GM12878 (cell line): ENCODE measurements at regions not wholly inside any gene's neighbourhood (a gene's known extent, or its start where the extent isn't known, plus 50 kb on each side); places are given as distances from the start of the nearest gene placed in this dataset.
A peak's percentile ranks its signal among the peaks of the same experiment; 100 is the strongest.

Experiments used
- ATAC-seq: fragments of 200-7000 bp; cut with Tn5 transposase; 3 replicates; pipeline ENCODE4 v1.9.1; 2020; ENCODE audit warnings: mild to moderate bottlenecking, moderate library complexity
- BruUV-seq: library from RNA; stranded (reverse); fragments of 400-500 nt; replicated peaks from 2 replicates; lab custom pipeline; 2021; lab: Mats Ljungman, UMichigan
- CTCF ChIA-PET: fragments of 300-600 bp; sonication (Branson Sonifier 250); formaldehyde crosslinking; extraction: SDS; loops from one replicate; lab custom pipeline; 2021; ENCODE audit warnings: inconsistent platforms; lab: Yijun Ruan, JAX
- POLR2A ChIA-PET: fragments of 350-600 bp; formaldehyde crosslinking; extraction: SDS; loops from one replicate; lab custom pipeline; 2021; ENCODE audit warnings: inconsistent platforms; lab: Charles Lee
- RAD21 ChIA-PET: fragments of 300-600 bp; sonication (Branson Sonifier 250); formaldehyde crosslinking; loops from one replicate; lab custom pipeline; 2023; ENCODE audit warnings: antibody characterized with exemption; ENCODE audit not compliant: unreplicated experiment; lab: Charles Lee
- SMC1A ChIA-PET: fragments of 300-600 bp; sonication (Branson Sonifier 250); formaldehyde crosslinking; loops from one replicate; lab custom pipeline; 2023; ENCODE audit not compliant: unreplicated experiment, uncharacterized antibody; lab: Charles Lee
- DNase-seq: peaks from one replicate; pipeline ENCODE4 v3.0.0-alpha.2; 2011; ENCODE audit warnings: low read depth, low spot score
- FAIRE-seq: peaks from 3 replicates; lab custom pipeline; 2011; peaks lifted over from hg19 to GRCh38; lab: Jason Lieb, UNC
- H2AFZ ChIP-seq: 2 replicates; pipeline ENCODE4 v1.6.0; 2011; ENCODE audit warnings: low read depth, low read length, control low read depth; ENCODE audit not compliant: control insufficient read depth
- H3K27ac ChIP-seq: 2 replicates; pipeline ENCODE4 v1.5.1; 2011; ENCODE audit warnings: control low read depth; ENCODE audit not compliant: control insufficient read depth, insufficient read depth
- H3K27me3 ChIP-seq, 2 experiments: replicated peaks in 1 of 2; 2 replicates each; pipeline versions ENCODE4 v1.6.0 to v1.6.1; 2011; ENCODE audit warnings: low read length in 1 of 2; ENCODE audit not compliant: control insufficient read depth in 2 of 2, insufficient read depth in 2 of 2
- H3K36me3 ChIP-seq, 2 experiments: 2 replicates each; pipeline ENCODE4 v1.5.1; 2011; ENCODE audit warnings: low read length in 1 of 2; ENCODE audit not compliant: control insufficient read depth in 2 of 2, insufficient read depth in 2 of 2
- H3K4me1 ChIP-seq: 2 replicates; pipeline ENCODE4 v1.6.1; 2011; ENCODE audit warnings: mild to moderate bottlenecking, low read length, moderate library complexity, mixed read lengths; ENCODE audit not compliant: control insufficient read depth, insufficient read depth
- H3K4me2 ChIP-seq: 2 replicates; pipeline ENCODE4 v1.6.0; 2011; ENCODE audit warnings: control low read depth; ENCODE audit not compliant: control insufficient read depth, insufficient read depth
- H3K4me3 ChIP-seq: fragments of 200-600 bp; sonication (generic); 2 replicates; pipeline ENCODE4 v1.5.1; 2016
- H3K79me2 ChIP-seq: 2 replicates; pipeline ENCODE4 v1.6.0; 2011; ENCODE audit warnings: low read length; ENCODE audit not compliant: control insufficient read depth, insufficient read depth
- H3K9ac ChIP-seq: 2 replicates; pipeline ENCODE4 v1.8.0; 2011; ENCODE audit warnings: low read length, control low read depth, mixed read lengths; ENCODE audit not compliant: control insufficient read depth, insufficient read depth
- H3K9me3 ChIP-seq: replicated peaks from 3 replicates; pipeline ENCODE4 v1.5.1; 2011; ENCODE audit warnings: mild to moderate bottlenecking, low read length; ENCODE audit not compliant: control insufficient read depth, insufficient read depth
- H4K20me1 ChIP-seq: 2 replicates; pipeline ENCODE4 v1.6.0; 2011; ENCODE audit not compliant: control insufficient read depth, insufficient read depth
- BACH1 ChIP-seq: fragments of 450-650 bp; IDR thresholded peaks from 2 replicates; pipeline ENCODE4 v1.6.1; 2017; ENCODE audit warnings: mild to moderate bottlenecking, borderline replicate concordance
- CBFB ChIP-seq: IDR thresholded peaks from 2 replicates; pipeline ENCODE4 v1.6.1; 2016; ENCODE audit warnings: antibody characterized with exemption, low read depth
- EZH2 ChIP-seq: IDR thresholded peaks from 2 replicates; pipeline ENCODE4 v1.6.1; 2012; ENCODE audit warnings: low read depth, mild to moderate bottlenecking, control low read depth, inconsistent platforms, low read length, borderline replicate concordance; ENCODE audit not compliant: control insufficient read depth
- NBN ChIP-seq: fragments of 450-650 bp; IDR thresholded peaks from 2 replicates; pipeline ENCODE4 v1.6.1; 2016
- RUNX3 ChIP-seq: IDR thresholded peaks from 2 replicates; pipeline ENCODE4 v1.6.1; 2012; ENCODE audit warnings: low read length, inconsistent platforms
- SMARCA5 ChIP-seq: fragments of 450-650 bp; IDR thresholded peaks from 2 replicates; pipeline ENCODE4 v1.6.1; 2017; ENCODE audit warnings: mild to moderate bottlenecking
- STAT1 ChIP-seq: fragments of 450-650 bp; conservative IDR thresholded peaks from 2 replicates; pipeline ENCODE4 v1.6.1; 2014; ENCODE audit warnings: antibody characterized with exemption, mild to moderate bottlenecking
- SUPT20H ChIP-seq: IDR thresholded peaks from 2 replicates; pipeline ENCODE4 v1.6.1; 2011; ENCODE audit warnings: low read depth, mild to moderate bottlenecking, low read length, moderate library complexity, borderline replicate concordance; ENCODE audit not compliant: control insufficient read depth
- ZNF24 ChIP-seq: fragments of 450-650 bp; IDR thresholded peaks from 2 replicates; pipeline ENCODE4 v1.6.1; 2017; ENCODE audit warnings: antibody characterized with exemption, mild to moderate bottlenecking
- WGBS: methylation state at CpG from one replicate; pipeline ENCODE4 v1.1.6; 2016; ENCODE audit warnings: low lambda C conversion rate; ENCODE audit not compliant: insufficient replicate concordance, insufficient coverage; ENCODE audit errors: missing lambda C conversion rate; 5-methylcytosine and 5-hydroxymethylcytosine counted together
- in situ Hi-C: fragments of 300-500 bp; cut with MboI; formaldehyde crosslinking; loops from 9 replicates; pipeline ENCODE4 v1.14.3; 2018; ENCODE audit warnings: mixed read lengths
- intact Hi-C: fragments of 100-400 bp; cut with micrococcal nuclease; formaldehyde crosslinking; loops from one replicate; pipeline ENCODE4 v1.14.2; 2022; ENCODE audit not compliant: unreplicated experiment

DNA sequence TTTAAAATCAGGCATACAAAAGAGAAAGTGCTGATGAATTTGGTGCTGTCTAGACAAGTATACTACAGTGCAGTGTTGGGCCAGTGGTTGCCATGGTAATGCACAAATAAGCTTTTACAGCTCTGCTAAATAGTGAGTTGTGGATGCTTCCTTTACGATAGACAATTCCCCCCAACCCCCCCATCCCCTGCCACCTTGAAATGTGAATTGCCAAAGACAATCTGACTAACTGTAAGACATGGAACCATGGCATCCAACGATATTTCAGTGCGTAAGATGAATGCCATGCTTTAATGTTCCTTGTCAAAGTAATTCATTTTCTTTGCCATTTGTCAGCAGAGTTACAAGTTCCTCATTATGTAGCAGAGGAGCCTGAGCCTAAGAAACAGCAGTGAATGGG is 91.5 kb upstream of the NREP start:
- in situ Hi-C loops = no loop called here
- Histone ChIP-seq H2AFZ (no peak overlapping the region), H3K27me3 (no peaks in the 10 kb centered on the region), H3K4me3 (no peak overlapping the region), H3K4me1 (no peaks in the 10 kb centered on the region), H4K20me1 (no peaks in the 10 kb centered on the region), H3K36me3 (no peaks in the 10 kb centered on the region), H3K27ac (no peak overlapping the region), H3K9me3 (no peaks in the 10 kb centered on the region; the same call in 2 of the 3 replicates), H3K4me2 (no peak overlapping the region), H3K79me2 (no peaks in the 10 kb centered on the region), H3K9ac (no peak overlapping the region)
- 52% methylated on average over 3 of the region's 3 CpGs for WGBS
- ChIA-PET SMC1A (interaction anchor here (1.1 to 1.6 kb wide), 4 partner anchors 8 to 298 kb away, joined by 3 to 4 read pairs (median 4); no protein-coding TSS in a partner anchor), CTCF (no interaction called here), POLR2A (interaction anchor here (0.5 kb wide), 1 partner anchor 1137 kb away, joined by 4 read pairs; no protein-coding TSS in a partner anchor), RAD21 (no interaction called here)
- no peak for FAIRE-seq
- intact Hi-C loops = no loop called here
- BruUV-seq = no TSS peak
- peak; percentile 56; the same call in 2 of the 3 replicates for ATAC-seq
- no peak for DNase-seq
- TF ChIP-seq BACH1 = no peak
- TF ChIP-seq SMARCA5 = no peak
- TF ChIP-seq RUNX3 = no peak
- no peak for TF ChIP-seq ZNF24
- TF ChIP-seq SUPT20H = no peak
- no peak for TF ChIP-seq STAT1
- no peak for TF ChIP-seq CBFB
- TF ChIP-seq NBN = no peak
- TF ChIP-seq EZH2 = no peak
